SK-N-SH (cell line): ENCODE measurements at regions not wholly inside any gene's neighbourhood (a gene's known extent, or its start where the extent isn't known, plus 50 kb on each side); places are given as distances from the start of the nearest gene placed in this dataset.

Source experiments
- CTCF ChIA-PET: fragments of 300-600, 350-600 bp; formaldehyde crosslinking; extraction: SDS; loops from one replicate; lab custom pipeline; 2021; lab: Yijun Ruan, JAX
- POLR2A ChIA-PET: fragments of 350-600 bp; sonication (Branson Sonifier 250); formaldehyde crosslinking; extraction: SDS; loops from one replicate; lab custom pipeline; 2020; ENCODE audit warnings: antibody characterized with exemption, inconsistent platforms; lab: Yijun Ruan, JAX
- DNase-seq: peaks from one replicate; pipeline ENCODE4 v3.0.0; 2012
- H2AFZ ChIP-seq: fragments of 200-600 bp; sonication (generic); 2 replicates; pipeline ENCODE4 v1.8.1; 2016; ENCODE audit warnings: antibody characterized with exemption, mild to moderate bottlenecking, low read depth
- H3F3A ChIP-seq: fragments of 200-600 bp; sonication (generic); replicated peaks from 2 replicates; pipeline ENCODE3; 2016; ENCODE audit warnings: antibody characterized with exemption, mild to moderate bottlenecking; ENCODE audit not compliant: insufficient read depth
- H3K27ac ChIP-seq, 2 experiments: fragments of 200-500 bp in 1 of 2; fragments of 200-600 bp in 1 of 2; sonication (Bioruptor generic) in 1 of 2; sonication (generic), shearing (Covaris generic) in 1 of 2; 2 replicates each; pipeline versions ENCODE4 v1.5.1 to v1.6.1; 2014 to 2016; ENCODE audit warnings: low read depth in 2 of 2, inconsistent platforms in 1 of 2, low read length in 1 of 2, mild to moderate bottlenecking in 1 of 2, mixed read lengths in 1 of 2
- H3K27me3 ChIP-seq: fragments of 200-600 bp; sonication (generic), shearing (Covaris generic); 2 replicates; pipeline ENCODE4 v1.6.1; 2016; ENCODE audit warnings: mixed run types; ENCODE audit not compliant: insufficient read depth
- H3K36me3 ChIP-seq, 2 experiments: fragments of 200-500 bp in 1 of 2; fragments of 200-600 bp in 1 of 2; sonication (Bioruptor generic) in 1 of 2; sonication (generic) in 1 of 2; replicated peaks in 1 of 2; 2 replicates each; pipeline versions ENCODE3 to v1.5.1; 2014 to 2016; ENCODE audit warnings: low read length in 1 of 2, mild to moderate bottlenecking in 1 of 2; ENCODE audit not compliant: insufficient read depth in 2 of 2, control insufficient read depth in 1 of 2
- H3K4me1 ChIP-seq, 2 experiments: fragments of 200-500 bp in 1 of 2; fragments of 200-600 bp in 1 of 2; sonication (Bioruptor generic) in 1 of 2; sonication (generic), shearing (Covaris generic) in 1 of 2; 2 replicates each; pipeline versions ENCODE4 v1.5.1 to v1.6.1; 2014 to 2016; ENCODE audit warnings: low read depth in 1 of 2, low read length in 1 of 2, mixed run types in 1 of 2; ENCODE audit not compliant: insufficient read depth in 2 of 2, control insufficient read depth in 1 of 2
- H3K4me2 ChIP-seq: fragments of 200-600 bp; sonication (generic), shearing (Covaris generic); 2 replicates; pipeline ENCODE4 v1.6.1; 2017; ENCODE audit warnings: mixed run types
- H3K4me3 ChIP-seq, 2 experiments: fragments of 200-500 bp in 1 of 2; fragments of 200-600 bp in 1 of 2; sonication (Bioruptor generic) in 1 of 2; sonication (generic), shearing (Covaris generic) in 1 of 2; 2 replicates each; pipeline versions ENCODE4 v1.5.1 to v1.8.1; 2014 to 2016; ENCODE audit warnings: low read depth in 2 of 2, inconsistent platforms in 1 of 2, low read length in 1 of 2, mild to moderate bottlenecking in 1 of 2, mixed read lengths in 1 of 2, moderate library complexity in 1 of 2
- H3K79me2 ChIP-seq: fragments of 200-600 bp; sonication (generic); 2 replicates; pipeline ENCODE4 v1.8.1; 2017; ENCODE audit warnings: mild to moderate bottlenecking; ENCODE audit not compliant: insufficient read depth
- H3K9ac ChIP-seq: fragments of 200-600 bp; sonication (generic); 2 replicates; pipeline ENCODE4 v1.6.1; 2017; ENCODE audit warnings: mixed run types
- H3K9me2 ChIP-seq: fragments of 200-600 bp; sonication (generic); 2 replicates; pipeline ENCODE4 v1.6.1; 2017; ENCODE audit warnings: mixed run types
- H3K9me3 ChIP-seq: fragments of 200-600 bp; sonication (generic); 2 replicates; pipeline ENCODE4 v1.6.1; 2017; ENCODE audit warnings: mixed run types, mild to moderate bottlenecking, moderate library complexity
- H4K20me1 ChIP-seq: fragments of 200-600 bp; sonication (generic); 2 replicates; pipeline ENCODE4 v1.6.1; 2017; ENCODE audit warnings: mild to moderate bottlenecking, mixed run types; ENCODE audit not compliant: insufficient read depth
- ELF1 ChIP-seq: IDR thresholded peaks from 2 replicates; pipeline ENCODE4 v1.4.0; 2012
- FOSL2 ChIP-seq: IDR thresholded peaks from 2 replicates; pipeline ENCODE4 v1.4.0; 2012; ENCODE audit warnings: low read depth, mild to moderate bottlenecking, moderate library complexity, borderline replicate concordance
- FOXJ3 ChIP-seq: sonication (generic); formaldehyde crosslinking; IDR thresholded peaks from 2 replicates; pipeline ENCODE4 v1.5.1; 2020; ENCODE audit warnings: mild to moderate bottlenecking, missing genetic modification reagents
- JUND ChIP-seq: IDR thresholded peaks from 2 replicates; pipeline ENCODE4 v1.4.0; 2012
- MEF2A ChIP-seq: IDR thresholded peaks from 2 replicates; pipeline ENCODE4 v1.4.0; 2012; ENCODE audit warnings: low read depth, borderline replicate concordance
- MXI1 ChIP-seq: IDR thresholded peaks from 2 replicates; pipeline ENCODE4 v1.6.1; 2012; ENCODE audit warnings: mild to moderate bottlenecking, low read depth, low read length, improper control_type of control experiment
- NFIC ChIP-seq: IDR thresholded peaks from 2 replicates; pipeline ENCODE4 v1.4.0; 2012; ENCODE audit warnings: borderline replicate concordance
- POLR2AphosphoS5 ChIP-seq: IDR thresholded peaks from 2 replicates; pipeline ENCODE4 v1.6.1; 2012; ENCODE audit warnings: low read depth, low read length
- RAD21 ChIP-seq: IDR thresholded peaks from 2 replicates; pipeline ENCODE4 v1.6.1; 2012; ENCODE audit warnings: mild to moderate bottlenecking, low read length
- RCOR1 ChIP-seq: fragments of 150-350 bp; IDR thresholded peaks from 2 replicates; pipeline ENCODE4 v1.6.1; 2017; ENCODE audit warnings: antibody characterized with exemption, low read length
- RFX5 ChIP-seq: IDR thresholded peaks from 2 replicates; pipeline ENCODE4 v1.6.1; 2012; ENCODE audit warnings: mild to moderate bottlenecking, improper control_type of control experiment, low read length
- SIN3A ChIP-seq: IDR thresholded peaks from 2 replicates; pipeline ENCODE4 v1.6.1; 2012; ENCODE audit warnings: low read depth, mild to moderate bottlenecking, low read length, moderate library complexity, borderline replicate concordance
- TAF1 ChIP-seq: IDR thresholded peaks from 2 replicates; pipeline ENCODE4 v1.6.1; 2012; ENCODE audit warnings: low read depth, mild to moderate bottlenecking, low read length, moderate library complexity, borderline replicate concordance
- TEAD4 ChIP-seq: IDR thresholded peaks from 2 replicates; pipeline ENCODE4 v1.4.0; 2012; ENCODE audit warnings: mild to moderate bottlenecking, borderline replicate concordance; ENCODE audit not compliant: insufficient read depth
- YY1 ChIP-seq: IDR thresholded peaks from 2 replicates; pipeline ENCODE4 v1.4.0; 2012; ENCODE audit warnings: low read depth, mild to moderate bottlenecking
- ZBTB33 ChIP-seq: IDR thresholded peaks from 2 replicates; pipeline ENCODE4 v1.4.0; 2012; ENCODE audit warnings: low read depth, borderline replicate concordance
- WGBS: methylation state at CpG from one replicate; pipeline ENCODE4 v1.1.6; 2017; ENCODE audit warnings: low lambda C conversion rate; 5-methylcytosine and 5-hydroxymethylcytosine counted together
- TF ChIP-seq, protein P1 (sequence below): IDR thresholded peaks from 2 replicates; pipeline ENCODE4; 2012
- TF ChIP-seq, protein P2 (sequence below): IDR thresholded peaks from 2 replicates; pipeline ENCODE4 v1.6.1; 2012; ENCODE audit warnings: mild to moderate bottlenecking, low read depth, low read length, moderate library complexity
- TF ChIP-seq, protein P3 (sequence below): fragments of 150-350 bp; IDR thresholded peaks from 2 replicates; pipeline ENCODE4 v1.6.1; 2017; ENCODE audit warnings: antibody characterized with exemption, low read length, low read depth, borderline replicate concordance

- DNase-seq: no peak
- Histone ChIP-seq H3K79me2 (no peaks in the 10 kb centered on the region), H3K4me1 (no peaks in the 10 kb centered on the region), H3K4me2 (no peak overlapping the region), H3K27ac (no peak overlapping the region), H3K4me3 (no peak overlapping the region), H3K9me3 (peaks cover 10% of the 10 kb centered on the region), H3K9me2 (no peaks in the 10 kb centered on the region), H4K20me1 (no peaks in the 10 kb centered on the region), H3F3A (no peaks in the 10 kb centered on the region), H2AFZ (no peak overlapping the region), H3K36me3 (no peaks in the 10 kb centered on the region), H3K27me3 (no peaks in the 10 kb centered on the region), H3K9ac (no peak overlapping the region)
- TF ChIP-seq RAD21 (no peak), RFX5 (no peak), SIN3A (no peak), TEAD4 (no peak)
- CTCF ChIA-PET: interaction anchor here (0.5 kb wide), 1 partner anchor 46 kb away, joined by 3 read pairs; no protein-coding TSS in a partner anchor
- POLR2A ChIA-PET: no interaction called here
- WGBS: 22% methylated on average over 4 of the region's 6 CpGs
These were observed 567.5 kb downstream of the POM121L12 start for GRCh38 chr7:53602817-53603418.

DNA sequence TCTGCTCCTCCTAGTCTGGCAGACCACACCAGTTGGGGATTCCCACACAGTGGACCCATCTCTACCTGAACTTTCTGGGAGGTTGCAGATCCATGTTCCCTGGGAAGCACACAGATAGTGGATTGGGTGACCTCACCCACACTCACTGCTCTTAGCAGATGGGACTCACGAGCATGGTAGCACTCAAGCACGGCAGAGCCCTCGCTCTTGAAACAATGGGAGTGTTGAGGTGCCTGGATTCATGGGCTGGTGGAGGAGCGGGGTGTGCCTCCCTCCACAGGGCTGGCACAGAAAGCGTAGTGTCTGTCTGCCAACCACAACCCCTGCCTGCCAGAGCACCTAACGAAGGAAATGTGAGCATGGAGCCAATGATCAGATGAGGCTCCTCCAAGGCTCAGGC lies 568.0 kb downstream of the POM121L12 start:
- WGBS: 15% methylated on average over 4 of the region's 6 CpGs
- DNase-seq: no peak
- H3K27ac ChIP-seq: no peak overlapping the region
- no peaks in the 10 kb centered on the region for H3K79me2 ChIP-seq
- H3F3A ChIP-seq: no peaks in the 10 kb centered on the region
- H3K9me2 ChIP-seq: no peaks in the 10 kb centered on the region
- no peak overlapping the region for H3K4me3 ChIP-seq
- H3K4me2 ChIP-seq: no peak overlapping the region
- no peaks in the 10 kb centered on the region for H3K4me1 ChIP-seq
- H3K9me3 ChIP-seq: peaks cover 10% of the 10 kb centered on the region
- ChIA-PET CTCF (no interaction called here), POLR2A (no interaction called here)
- no peak overlapping the region for H3K9ac ChIP-seq
- no peaks in the 10 kb centered on the region for H3K36me3 ChIP-seq
- H3K27me3 ChIP-seq: no peaks in the 10 kb centered on the region
- H4K20me1 ChIP-seq: no peaks in the 10 kb centered on the region
- no peak overlapping the region for H2AFZ ChIP-seq
- TF ChIP-seq FOXJ3 (no peak), ELF1 (no peak), RCOR1 (no peak), MXI1 (no peak), POLR2AphosphoS5 (no peak), JUND (no peak), MEF2A (no peak), FOSL2 (no peak), ZBTB33 (no peak), NFIC (no peak), RAD21 (no peak), TAF1 (no peak), YY1 (no peak), TEAD4 (no peak)
- TF ChIP-seq, protein P1, sequence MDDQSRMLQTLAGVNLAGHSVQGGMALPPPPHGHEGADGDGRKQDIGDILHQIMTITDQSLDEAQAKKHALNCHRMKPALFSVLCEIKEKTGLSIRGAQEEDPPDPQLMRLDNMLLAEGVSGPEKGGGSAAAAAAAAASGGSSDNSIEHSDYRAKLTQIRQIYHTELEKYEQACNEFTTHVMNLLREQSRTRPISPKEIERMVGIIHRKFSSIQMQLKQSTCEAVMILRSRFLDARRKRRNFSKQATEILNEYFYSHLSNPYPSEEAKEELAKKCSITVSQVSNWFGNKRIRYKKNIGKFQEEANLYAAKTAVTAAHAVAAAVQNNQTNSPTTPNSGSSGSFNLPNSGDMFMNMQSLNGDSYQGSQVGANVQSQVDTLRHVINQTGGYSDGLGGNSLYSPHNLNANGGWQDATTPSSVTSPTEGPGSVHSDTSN: no peak
- TF ChIP-seq, protein P2, sequence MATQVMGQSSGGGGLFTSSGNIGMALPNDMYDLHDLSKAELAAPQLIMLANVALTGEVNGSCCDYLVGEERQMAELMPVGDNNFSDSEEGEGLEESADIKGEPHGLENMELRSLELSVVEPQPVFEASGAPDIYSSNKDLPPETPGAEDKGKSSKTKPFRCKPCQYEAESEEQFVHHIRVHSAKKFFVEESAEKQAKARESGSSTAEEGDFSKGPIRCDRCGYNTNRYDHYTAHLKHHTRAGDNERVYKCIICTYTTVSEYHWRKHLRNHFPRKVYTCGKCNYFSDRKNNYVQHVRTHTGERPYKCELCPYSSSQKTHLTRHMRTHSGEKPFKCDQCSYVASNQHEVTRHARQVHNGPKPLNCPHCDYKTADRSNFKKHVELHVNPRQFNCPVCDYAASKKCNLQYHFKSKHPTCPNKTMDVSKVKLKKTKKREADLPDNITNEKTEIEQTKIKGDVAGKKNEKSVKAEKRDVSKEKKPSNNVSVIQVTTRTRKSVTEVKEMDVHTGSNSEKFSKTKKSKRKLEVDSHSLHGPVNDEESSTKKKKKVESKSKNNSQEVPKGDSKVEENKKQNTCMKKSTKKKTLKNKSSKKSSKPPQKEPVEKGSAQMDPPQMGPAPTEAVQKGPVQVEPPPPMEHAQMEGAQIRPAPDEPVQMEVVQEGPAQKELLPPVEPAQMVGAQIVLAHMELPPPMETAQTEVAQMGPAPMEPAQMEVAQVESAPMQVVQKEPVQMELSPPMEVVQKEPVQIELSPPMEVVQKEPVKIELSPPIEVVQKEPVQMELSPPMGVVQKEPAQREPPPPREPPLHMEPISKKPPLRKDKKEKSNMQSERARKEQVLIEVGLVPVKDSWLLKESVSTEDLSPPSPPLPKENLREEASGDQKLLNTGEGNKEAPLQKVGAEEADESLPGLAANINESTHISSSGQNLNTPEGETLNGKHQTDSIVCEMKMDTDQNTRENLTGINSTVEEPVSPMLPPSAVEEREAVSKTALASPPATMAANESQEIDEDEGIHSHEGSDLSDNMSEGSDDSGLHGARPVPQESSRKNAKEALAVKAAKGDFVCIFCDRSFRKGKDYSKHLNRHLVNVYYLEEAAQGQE: no peak
- TF ChIP-seq, protein P3, sequence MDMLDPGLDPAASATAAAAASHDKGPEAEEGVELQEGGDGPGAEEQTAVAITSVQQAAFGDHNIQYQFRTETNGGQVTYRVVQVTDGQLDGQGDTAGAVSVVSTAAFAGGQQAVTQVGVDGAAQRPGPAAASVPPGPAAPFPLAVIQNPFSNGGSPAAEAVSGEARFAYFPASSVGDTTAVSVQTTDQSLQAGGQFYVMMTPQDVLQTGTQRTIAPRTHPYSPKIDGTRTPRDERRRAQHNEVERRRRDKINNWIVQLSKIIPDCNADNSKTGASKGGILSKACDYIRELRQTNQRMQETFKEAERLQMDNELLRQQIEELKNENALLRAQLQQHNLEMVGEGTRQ: no peak
